HG03442 (cell line): ENCODE measurements at regions not wholly inside any gene's neighbourhood (a gene's known extent, or its start where the extent isn't known, plus 50 kb on each side); places are given as distances from the start of the nearest gene placed in this dataset.
"Not testable (repeated sequence)": the region's sequence is repeated elsewhere in the genome, so short reads cannot be mapped to it uniquely, and the experiment has no call there.

Experiments used
- ATAC-seq: cut with Tn5 transposase; IDR thresholded peaks from one replicate; pipeline ENCODE4 v1.9.1; 2021; ENCODE audit warnings: mild to moderate bottlenecking, moderate library complexity; ENCODE audit not compliant: unreplicated experiment

DNA sequence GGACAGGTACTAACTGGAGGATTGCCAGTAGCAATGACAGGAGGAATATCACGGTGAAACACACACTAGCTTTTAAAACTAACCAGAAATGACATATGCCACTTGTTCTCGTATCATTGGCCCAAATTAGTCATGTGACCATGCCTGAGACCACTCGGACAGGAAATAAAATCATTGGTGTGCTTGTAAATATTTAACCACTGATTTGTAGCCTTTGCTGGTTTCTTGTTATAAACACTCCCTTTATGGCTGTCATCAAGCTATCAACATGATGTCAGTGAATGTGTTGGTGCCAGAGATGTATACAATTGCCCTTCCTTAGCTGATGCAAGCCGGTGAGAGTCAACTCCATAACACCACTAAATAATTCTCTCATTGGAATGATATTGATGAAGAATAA is 123.7 kb upstream of the ANKH start:
- no peak for ATAC-seq

- not testable (repeated sequence) for ATAC-seq
Observed at GRCh38 chr5:14993459-14994133, 122.0 kb upstream of the ANKH start.

DNA sequence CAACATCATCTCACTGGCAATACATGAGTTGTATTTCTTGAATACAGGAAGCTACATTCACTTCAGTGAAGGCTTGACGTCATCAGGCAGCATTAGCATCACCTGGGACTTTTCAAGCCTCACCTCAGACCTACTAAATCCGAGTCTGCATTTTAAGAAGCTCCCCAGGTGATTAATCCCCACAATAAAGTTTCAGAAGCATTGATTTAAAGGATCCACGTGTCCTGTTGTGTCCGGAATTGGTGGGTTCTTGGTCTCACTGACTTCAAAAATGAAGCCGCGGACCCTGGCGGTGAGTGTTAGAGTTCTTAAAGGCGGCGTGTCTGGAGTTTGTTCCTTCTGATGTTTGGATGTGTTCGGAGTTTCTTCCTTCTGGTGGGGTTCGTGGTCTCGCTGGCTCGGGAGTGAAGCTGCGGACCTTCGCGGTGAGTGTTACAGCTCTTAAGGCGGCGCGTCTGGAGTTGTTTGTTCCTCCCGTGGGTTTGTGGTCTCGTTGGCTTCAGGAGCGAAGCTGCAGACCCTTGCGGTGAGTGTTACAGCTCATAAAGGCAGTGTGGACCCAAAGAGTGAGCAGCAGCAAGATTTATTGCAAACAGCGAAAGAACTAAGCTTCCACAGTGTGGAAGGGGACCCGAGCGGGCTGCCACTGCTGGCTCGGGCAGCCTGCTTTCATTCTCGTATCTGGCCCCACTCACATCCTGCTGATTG is 121.3 kb upstream of the ANKH start:
- ATAC-seq, result peak; percentile 87

DNA sequence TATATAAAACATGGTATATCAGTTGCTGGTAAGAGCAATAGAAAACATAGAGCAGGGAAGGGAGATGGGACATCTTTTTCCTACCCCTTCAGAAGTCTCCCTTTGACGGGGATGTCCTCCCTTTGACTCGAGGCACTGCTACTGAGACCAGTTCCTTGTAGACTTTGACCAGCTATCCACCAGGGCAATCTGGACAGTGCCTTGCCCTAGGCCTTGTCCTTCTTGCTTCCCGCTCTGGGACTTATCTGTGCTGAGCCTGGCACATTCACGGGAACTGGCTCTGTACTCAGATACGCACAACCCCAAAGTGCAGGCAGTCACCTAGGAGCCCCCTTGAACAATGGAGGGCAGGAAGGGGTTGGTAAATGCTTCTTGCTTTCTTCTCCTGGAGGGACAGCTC is 116.6 kb upstream of the ANKH start:
- ATAC-seq, result no peak

- no peak for ATAC-seq
Observed at GRCh38 chr5:14986413-14986812, 114.8 kb upstream of the ANKH start.

GRCh38 chr5:14983666-14984441 is 112.3 kb upstream of the ANKH start:
- ATAC-seq, result no peak

DNA sequence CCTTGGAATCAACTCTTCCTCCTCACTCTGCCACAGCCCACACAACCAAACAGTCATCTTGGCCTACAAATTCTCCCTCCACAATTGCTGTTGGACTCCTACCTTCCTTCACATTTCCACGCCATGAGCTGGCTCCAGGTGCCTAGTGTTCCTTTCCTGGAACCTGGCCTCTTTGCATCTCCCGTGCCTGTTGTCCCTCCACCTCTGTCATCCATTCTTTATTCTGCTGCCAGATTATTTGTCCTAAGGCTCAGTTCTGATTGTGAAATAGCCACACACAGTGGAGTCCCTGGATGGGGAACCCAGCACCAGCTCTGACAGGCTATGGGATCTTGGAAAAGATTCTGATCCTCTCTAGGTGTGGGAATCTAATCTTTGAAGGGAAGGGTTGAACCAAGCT is 109.1 kb upstream of the ANKH start:
- ATAC-seq, result no peak

DNA sequence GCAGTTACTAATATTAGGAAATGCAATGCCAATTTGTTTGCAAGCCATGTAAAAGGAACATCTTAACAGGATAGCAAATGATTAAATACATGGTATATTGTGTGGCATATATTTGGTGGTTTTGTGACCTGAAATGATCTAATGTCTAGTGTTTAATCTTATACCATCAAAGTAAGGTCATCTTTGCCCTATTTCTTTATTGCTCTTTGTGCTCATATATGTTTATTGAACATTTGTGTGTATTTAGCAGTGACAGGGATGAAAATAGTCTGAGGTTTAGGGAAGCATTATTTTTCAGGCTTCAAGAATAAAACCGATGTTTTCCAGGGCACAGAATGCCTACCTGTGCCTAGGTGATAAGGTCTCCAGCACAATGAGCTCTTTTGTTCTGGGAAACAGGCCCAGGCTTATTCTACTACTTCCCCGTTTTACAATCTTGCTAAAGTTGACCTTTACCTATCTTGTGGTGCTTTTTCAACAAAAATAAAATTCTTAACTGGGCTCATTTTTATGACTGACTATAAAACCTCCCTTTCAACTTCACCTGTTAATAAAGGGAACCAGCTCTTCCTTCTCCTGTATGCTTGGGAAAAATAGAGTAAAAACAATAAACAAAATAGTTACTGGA is 105.6 kb upstream of the ANKH start:
- no peak for ATAC-seq

- no peak for ATAC-seq
Observed at GRCh38 chr5:14976486-14976885, 104.9 kb upstream of the ANKH start.

GRCh38 chr5:14971873-14972272 is 100.3 kb upstream of the ANKH start:
- no peak for ATAC-seq

GRCh38 chr5:14968796-14969195 is 97.2 kb upstream of the ANKH start:
- ATAC-seq, result peak; percentile 47

- no peak for ATAC-seq
Observed at GRCh38 chr5:14967166-14967565, 95.6 kb upstream of the ANKH start.

DNA sequence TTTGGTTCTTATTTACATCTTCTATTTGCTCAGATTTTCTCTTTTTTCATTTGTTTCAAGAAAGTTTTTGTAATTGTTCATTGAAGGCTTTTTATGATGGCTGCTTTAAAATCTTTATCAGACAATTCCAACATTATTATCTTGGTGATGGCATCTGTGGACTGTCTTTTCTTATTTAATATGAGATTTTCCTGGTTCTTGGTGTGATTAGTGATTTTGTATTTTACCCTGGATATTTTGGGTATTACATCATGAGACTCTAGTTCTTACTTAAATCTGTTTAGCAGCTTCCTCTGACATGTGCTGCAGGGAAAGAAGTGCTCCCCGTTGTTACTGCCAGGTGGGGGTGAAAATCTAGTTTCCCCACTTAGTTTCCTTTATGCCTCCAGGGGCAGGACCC is 94.2 kb upstream of the ANKH start:
- ATAC-seq, result no peak

GRCh38 chr5:14962604-14963003 is 91.0 kb upstream of the ANKH start:
- no peak for ATAC-seq

DNA sequence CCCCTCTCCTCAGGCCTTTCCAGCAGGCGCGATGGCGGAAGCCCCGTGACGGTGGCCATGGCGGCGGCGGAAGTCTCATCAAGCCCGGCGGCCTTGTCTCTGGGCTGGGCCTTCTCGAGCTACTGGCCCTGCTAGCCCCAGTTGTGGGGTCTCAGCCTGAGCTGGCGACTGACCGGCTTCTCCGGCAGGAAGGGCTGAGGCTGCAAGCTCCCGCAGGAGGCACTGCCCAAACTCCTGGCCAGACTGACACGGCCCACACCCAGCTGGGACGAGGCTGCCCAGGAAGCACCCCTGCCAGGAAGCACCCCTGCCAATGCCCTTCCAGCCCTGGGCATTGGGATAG is 88.5 kb upstream of the ANKH start:
- no peak for ATAC-seq

DNA sequence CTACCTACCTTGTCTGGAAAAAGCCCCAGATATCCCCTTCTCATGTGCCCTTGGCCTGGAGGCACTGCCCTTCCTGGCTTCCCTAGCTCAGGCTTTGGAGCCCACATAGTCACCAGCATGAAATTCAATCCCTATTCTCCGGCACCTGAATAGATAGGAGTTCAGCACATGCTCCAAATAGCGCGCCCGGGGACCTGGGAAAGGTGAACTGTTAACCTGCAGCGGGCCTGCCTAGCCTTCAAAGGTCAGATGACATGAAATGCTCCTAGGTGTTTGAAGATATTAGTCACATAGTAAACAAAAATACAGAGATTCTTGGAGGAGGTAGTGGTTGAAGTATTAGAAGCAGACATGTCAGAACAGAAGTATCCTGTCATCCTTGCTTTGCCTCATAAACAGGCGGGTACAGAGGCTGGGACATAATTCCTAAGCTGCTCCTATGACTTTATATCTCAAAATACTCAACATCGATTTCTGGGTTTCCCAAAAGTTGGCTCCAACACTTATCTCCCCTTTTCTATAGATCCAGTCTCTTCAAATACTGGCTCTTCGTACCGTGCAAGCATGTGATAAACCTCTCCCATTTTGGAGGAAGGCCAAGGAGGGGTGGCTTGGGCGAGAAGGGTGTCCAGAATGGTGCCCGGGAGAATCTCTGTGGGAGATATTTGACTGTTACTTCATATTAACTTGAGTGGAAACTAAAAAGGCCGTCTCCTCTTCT is 88.0 kb upstream of the ANKH start:
- no peak for ATAC-seq

GRCh38 chr5:14958188-14958587 is 86.6 kb upstream of the ANKH start:
- ATAC-seq, result no peak

GRCh38 chr5:14956423-14957046 is 85.0 kb upstream of the ANKH start:
- ATAC-seq, result no peak

- ATAC-seq, result no peak
Observed at GRCh38 chr5:14954616-14955343, 83.2 kb upstream of the ANKH start.

- no peak for ATAC-seq
Observed at GRCh38 chr5:14954216-14954615, 82.6 kb upstream of the ANKH start.
